HG02610 (cell line): ENCODE measurements at regions not wholly inside any gene's neighbourhood (a gene's known extent, or its start where the extent isn't known, plus 50 kb on each side); places are given as distances from the start of the nearest gene placed in this dataset.

Experiments used
- ATAC-seq: cut with Tn5 transposase; IDR thresholded peaks from one replicate; pipeline ENCODE4 v1.9.1; 2021; ENCODE audit warnings: mild to moderate bottlenecking, moderate library complexity; ENCODE audit not compliant: unreplicated experiment

GRCh38 chr1:240014051-240014450, 77.6 kb upstream of the FMN2 start:
- ATAC-seq = no peak

- ATAC-seq = no peak
These were observed 73.1 kb upstream of the FMN2 start for GRCh38 chr1:240018617-240019016.

- no peak for ATAC-seq
These were observed 72.2 kb upstream of the FMN2 start for GRCh38 chr1:240019524-240019923.

GRCh38 chr1:240020871-240021270, 70.8 kb upstream of the FMN2 start:
- ATAC-seq = no peak

GRCh38 chr1:240021709-240022108, 70.0 kb upstream of the FMN2 start:
- ATAC-seq = no peak

GRCh38 chr1:240027059-240027462, 64.6 kb upstream of the FMN2 start:
- peak; percentile 88 for ATAC-seq

- ATAC-seq = no peak
These were observed 62.3 kb upstream of the FMN2 start for GRCh38 chr1:240029418-240029817.

- ATAC-seq = no peak
These were observed 61.4 kb upstream of the FMN2 start for GRCh38 chr1:240030236-240030635.

GRCh38 chr1:240031009-240031408, 60.7 kb upstream of the FMN2 start:
- ATAC-seq = no peak

GRCh38 chr1:240031414-240031813, 60.3 kb upstream of the FMN2 start:
- ATAC-seq = no peak

GRCh38 chr1:240033406-240033805, 58.3 kb upstream of the FMN2 start:
- no peak for ATAC-seq

- ATAC-seq = no peak
These were observed 55.2 kb upstream of the FMN2 start for GRCh38 chr1:240036526-240036925.
